Urinary bladder (tissue), 3 donors: ENCODE measurements at regions not wholly inside any gene's neighbourhood (a gene's known extent, or its start where the extent isn't known, plus 50 kb on each side); places are given as distances from the start of the nearest gene placed in this dataset.

Source experiments
- DNase-seq: peaks from one replicate; pipeline ENCODE4 v3.0.0-alpha.2; 2015; ENCODE audit errors: extremely low spot score
- H3K27ac ChIP-seq: one replicate; pipeline ENCODE4 v1.5.1; 2013; ENCODE audit warnings: low read depth, mild to moderate bottlenecking, moderate library complexity
- H3K36me3 ChIP-seq: one replicate; pipeline ENCODE4 v1.6.1; 2013; ENCODE audit warnings: mild to moderate bottlenecking, moderate library complexity; ENCODE audit not compliant: insufficient read depth
- H3K4me1 ChIP-seq: one replicate; pipeline ENCODE4 v1.6.1; 2013; ENCODE audit warnings: mild to moderate bottlenecking, moderate library complexity; ENCODE audit not compliant: insufficient read depth
- H3K4me3 ChIP-seq: one replicate; pipeline ENCODE4 v1.5.1; 2013; ENCODE audit warnings: low read depth, low read length
- WGBS: extraction: QIAGEN DNeasy Blood & Tissue Kit; methylation state at CpG from one replicate; pipeline ENCODE4 v1.1.7; 2013; 5-methylcytosine and 5-hydroxymethylcytosine counted together
- donor health status: healthy with polysubstance abuse.
- donor health status: healthy.

GRCh38 chr12:85733221-85733840 lies 102.9 kb downstream of the RASSF9 start:
- H3K36me3 ChIP-seq = no peaks in the 10 kb centered on the region
- WGBS = 70% methylated on average over 5 of the region's 5 CpGs

GRCh38 chr12:85733984-85734383 lies 102.2 kb downstream of the RASSF9 start:
- Histone ChIP-seq H3K4me3 (no peak overlapping the region), H3K27ac (no peak overlapping the region), H3K4me1 (no peaks in the 10 kb centered on the region), H3K36me3 (no peaks in the 10 kb centered on the region)
- 92% methylated on average over 1 of the region's 1 CpG for WGBS
- no peak for DNase-seq

More at GRCh38 chr12:85733221-85733840, 102.9 kb downstream of the RASSF9 start:
- H3K27ac ChIP-seq = no peak overlapping the region
- no peak overlapping the region for H3K4me3 ChIP-seq
- DNase-seq = no peak
- no peaks in the 10 kb centered on the region for H3K4me1 ChIP-seq

- Histone ChIP-seq H3K36me3 (no peaks in the 10 kb centered on the region), H3K4me3 (no peak overlapping the region), H3K4me1 (no peaks in the 10 kb centered on the region), H3K27ac (no peak overlapping the region)
- 44% methylated on average over 1 of the region's 1 CpG for WGBS
- no peak for DNase-seq
Measured at GRCh38 chr12:85740186-85740585, 96.0 kb downstream of the RASSF9 start.

- no peak for DNase-seq
- Histone ChIP-seq H3K36me3 (no peaks in the 10 kb centered on the region), H3K4me1 (no peaks in the 10 kb centered on the region), H3K27ac (no peak overlapping the region), H3K4me3 (no peak overlapping the region)
Measured at GRCh38 chr12:85741046-85741445, 95.2 kb downstream of the RASSF9 start.

- Histone ChIP-seq H3K36me3 (no peaks in the 10 kb centered on the region), H3K4me3 (no peak overlapping the region), H3K27ac (no peak overlapping the region), H3K4me1 (no peaks in the 10 kb centered on the region)
- 20% methylated on average over 3 of the region's 3 CpGs for WGBS
- no peak for DNase-seq
Measured at GRCh38 chr12:85747941-85748495, 88.2 kb downstream of the RASSF9 start.
